DMS114 treated with DMSO at 0.1 percent for 48 hours (cell line): ENCODE measurements at regions not wholly inside any gene's neighbourhood (a gene's known extent, or its start where the extent isn't known, plus 50 kb on each side); places are given as distances from the start of the nearest gene placed in this dataset.

ENCODE experiments used
- DNase-seq: peaks from one replicate; lab custom pipeline; 2025; ENCODE audit not compliant: unreplicated experiment; lab: John Stamatoyannopoulos, UW

DNA sequence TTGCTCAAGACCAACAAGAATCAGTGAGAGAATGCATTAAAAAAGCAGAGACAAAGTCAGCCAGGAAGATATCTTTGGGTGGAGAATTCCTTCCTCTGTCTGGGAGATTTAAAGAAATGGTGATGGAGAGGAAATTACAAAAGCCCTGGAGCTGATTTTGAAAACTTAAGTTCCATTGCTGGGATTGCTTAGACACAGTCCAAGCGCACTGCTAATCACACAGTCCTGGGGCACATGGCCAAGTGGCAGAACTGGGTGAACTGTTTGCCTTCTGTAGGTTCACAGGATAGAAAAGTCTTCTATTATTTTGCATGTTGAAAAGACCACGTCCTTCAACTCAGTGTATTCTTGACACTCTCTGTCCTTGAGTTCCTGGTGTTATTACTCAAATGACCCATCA is 284.9 kb upstream of the FBXL7 start:
- DNase-seq: no peak

GRCh38 chr5:15214010-15214409 is 286.0 kb upstream of the FBXL7 start:
- DNase-seq: no peak

DNA sequence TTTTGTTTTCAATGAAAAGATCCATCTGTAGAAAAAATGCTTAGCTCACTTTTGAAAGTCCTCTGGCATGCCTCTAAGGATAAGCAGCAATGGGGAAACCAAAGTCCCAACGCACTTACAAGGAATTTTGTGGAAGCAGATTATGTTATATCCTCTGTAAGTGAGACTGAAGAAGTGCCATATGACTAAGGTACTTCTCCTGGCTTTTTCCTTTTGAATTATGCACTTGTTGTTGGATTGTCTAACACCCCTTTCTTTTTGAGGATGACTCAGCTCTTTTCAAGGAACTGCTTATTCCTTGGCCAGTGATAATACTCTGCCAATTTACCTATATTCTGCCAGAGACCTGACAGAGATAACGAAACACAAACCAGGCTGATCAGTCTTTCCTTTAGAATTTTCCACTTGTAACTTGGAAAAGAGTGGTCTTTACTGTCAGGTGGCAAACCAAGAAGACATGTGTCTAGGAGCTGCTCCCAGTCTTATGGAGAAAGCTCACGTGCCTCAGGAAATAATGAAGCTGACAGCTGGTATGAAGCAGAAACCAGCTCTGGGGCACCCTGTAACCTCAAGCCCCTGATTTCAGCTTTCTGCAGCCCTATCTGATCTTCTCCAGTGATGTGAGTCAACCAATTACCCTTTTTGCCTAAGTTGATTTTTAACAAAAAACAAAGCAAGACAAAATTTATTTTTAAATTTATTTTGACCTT is 290.8 kb upstream of the FBXL7 start:
- DNase-seq: no peak

GRCh38 chr5:15206133-15206532 is 293.8 kb upstream of the FBXL7 start:
- DNase-seq: no peak

DNA sequence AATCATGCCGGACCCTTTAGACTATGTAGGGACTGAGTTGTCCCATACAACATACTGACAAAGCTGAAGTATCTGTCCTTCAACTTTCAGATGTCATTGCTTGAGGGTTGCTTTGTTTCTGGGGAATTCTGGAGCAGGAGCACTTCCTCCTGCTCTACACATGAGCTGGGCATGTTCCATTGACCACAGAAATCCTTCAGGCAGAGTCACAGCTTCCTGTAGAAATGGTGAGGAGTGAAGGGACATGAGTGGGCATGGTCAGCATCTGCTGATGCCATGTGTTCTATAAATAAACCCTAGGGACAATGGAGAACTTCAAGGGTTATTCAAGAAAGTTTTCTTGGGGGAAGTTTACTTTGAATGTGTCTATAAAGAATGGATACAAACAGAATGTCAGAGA is 296.6 kb upstream of the FBXL7 start:
- no peak for DNase-seq

GRCh38 chr5:15191012-15191411 is 309.0 kb upstream of the FBXL7 start:
- DNase-seq: no peak

DNA sequence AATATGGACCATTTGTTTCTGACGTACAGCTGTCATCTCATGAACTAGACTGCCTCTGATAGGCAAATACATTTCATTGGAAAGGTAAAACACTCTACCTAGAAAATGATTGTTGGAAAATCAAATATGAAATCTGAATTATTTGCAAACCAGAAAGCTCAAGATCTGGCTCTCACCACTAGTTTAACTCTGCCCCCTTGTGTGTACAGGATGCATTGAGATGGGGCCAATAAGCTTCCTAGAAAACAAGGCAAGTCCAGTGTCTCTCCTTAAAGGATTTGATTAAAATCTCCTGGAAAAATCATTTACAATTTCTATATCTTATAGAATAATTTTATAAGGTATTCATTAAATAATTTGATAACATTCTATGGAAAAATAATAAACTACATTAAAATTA is 311.9 kb upstream of the ANKH start:
- no peak for DNase-seq

GRCh38 chr5:15170173-15170572 is 298.6 kb upstream of the ANKH start:
- no peak for DNase-seq

DNA sequence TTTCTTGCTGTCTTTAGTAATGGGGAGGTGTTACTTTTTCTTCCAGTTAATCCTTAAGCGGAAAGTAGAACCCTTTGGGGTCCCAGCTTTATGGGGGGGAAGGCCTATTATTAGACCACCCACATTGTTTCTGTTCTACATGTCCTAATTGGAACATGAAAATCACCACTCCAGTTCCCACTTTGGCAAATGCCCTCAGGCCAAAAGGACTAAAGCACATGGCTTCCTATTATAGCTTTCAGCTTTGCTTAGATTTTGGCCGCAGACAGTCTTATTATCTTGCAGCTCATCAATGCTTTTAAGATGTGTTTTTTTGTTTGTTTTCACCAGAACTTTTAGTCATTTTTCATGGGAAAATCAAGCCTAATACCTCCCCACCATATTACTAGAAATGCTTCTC is 296.8 kb upstream of the ANKH start:
- no peak for DNase-seq

GRCh38 chr5:15160091-15160490 is 288.5 kb upstream of the ANKH start:
- DNase-seq: no peak

GRCh38 chr5:15159606-15160005 is 288.0 kb upstream of the ANKH start:
- DNase-seq: no peak

DNA sequence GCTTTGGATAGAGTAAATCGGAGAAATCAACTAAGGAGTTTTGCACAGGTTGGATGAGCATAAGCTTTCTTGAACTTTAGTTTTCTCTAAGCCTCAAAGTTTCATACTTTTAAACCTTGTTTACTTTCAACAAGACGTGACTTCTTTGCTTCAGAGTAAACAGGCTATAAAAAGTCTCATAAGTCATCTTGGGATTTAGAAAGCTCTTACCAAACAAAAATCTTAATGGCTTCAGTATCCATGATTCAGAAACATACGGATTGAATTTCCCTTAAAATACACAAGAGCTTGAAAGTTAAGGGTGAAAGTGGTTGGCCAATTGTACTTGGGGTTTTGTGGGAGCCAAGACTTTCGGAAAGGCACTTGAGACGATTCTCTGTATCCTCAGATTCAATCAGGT is 270.9 kb upstream of the ANKH start:
- no peak for DNase-seq

- no peak for DNase-seq
Measured at GRCh38 chr5:15137414-15137813, 265.8 kb upstream of the ANKH start.

DNA sequence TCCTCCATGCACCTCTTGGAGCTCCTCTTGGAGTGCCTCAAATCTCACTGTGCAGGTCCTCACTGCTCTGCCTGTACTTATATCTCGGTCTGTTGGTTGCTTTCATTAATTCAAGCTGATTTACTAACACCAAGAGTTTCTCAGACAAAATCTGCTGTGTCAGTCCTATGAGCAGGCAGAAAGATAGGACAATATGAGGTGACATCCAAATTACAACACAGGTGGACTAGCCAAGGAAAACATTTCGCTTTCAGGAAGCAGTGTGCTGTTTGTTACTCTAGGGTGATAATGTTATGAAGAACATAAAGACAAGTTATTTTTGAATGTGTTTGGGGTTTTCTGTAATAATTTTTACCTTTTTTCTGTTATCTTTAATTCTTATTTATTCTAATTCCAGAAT is 264.1 kb upstream of the ANKH start:
- DNase-seq: no peak

DNA sequence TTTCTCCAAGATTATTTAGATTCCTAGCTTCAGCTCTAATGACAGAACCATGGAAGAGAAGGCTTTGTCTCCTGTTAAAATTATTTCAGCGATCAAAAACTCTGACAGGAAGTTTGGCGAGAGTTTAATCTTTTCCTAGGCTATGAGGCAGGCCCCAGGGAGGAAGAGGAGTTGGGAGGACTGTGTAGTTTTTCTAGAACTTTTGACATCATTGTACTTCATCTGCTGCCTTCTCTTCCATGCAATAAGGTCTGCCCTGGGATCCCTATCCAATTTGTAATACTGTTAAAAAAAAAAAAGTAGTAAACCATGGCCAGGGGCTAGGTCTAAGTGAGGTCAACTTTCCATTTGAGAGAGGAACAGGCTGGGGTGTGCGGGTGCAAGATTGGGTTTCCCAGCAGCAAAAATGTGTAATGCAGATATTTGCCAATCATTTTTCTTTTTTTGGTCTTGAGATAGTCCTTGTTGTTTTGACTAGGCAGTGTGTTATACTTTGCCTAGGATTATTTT is 261.9 kb upstream of the ANKH start:
- DNase-seq: no peak

GRCh38 chr5:15132816-15133405 is 261.3 kb upstream of the ANKH start:
- DNase-seq: no peak

DNA sequence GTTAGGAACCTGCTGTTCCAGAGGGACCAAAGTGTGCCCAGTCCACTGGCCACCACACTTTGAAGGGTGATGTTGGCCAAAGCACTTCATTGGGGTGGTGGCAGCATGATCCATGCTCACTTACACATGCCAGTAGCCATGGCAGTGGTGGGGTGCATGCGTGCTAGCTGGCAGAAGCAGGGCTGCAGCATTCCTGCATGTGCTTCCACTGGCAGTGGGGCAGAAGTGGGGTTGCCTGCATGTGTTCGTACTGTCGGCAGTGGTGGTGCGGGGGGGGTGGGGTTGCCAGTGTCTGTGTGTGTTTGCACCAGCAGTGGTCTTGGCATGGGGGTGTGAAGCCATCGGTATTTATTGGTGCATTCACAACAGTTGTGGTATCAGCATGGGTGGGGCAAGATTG is 260.3 kb upstream of the ANKH start:
- DNase-seq: no peak

DNA sequence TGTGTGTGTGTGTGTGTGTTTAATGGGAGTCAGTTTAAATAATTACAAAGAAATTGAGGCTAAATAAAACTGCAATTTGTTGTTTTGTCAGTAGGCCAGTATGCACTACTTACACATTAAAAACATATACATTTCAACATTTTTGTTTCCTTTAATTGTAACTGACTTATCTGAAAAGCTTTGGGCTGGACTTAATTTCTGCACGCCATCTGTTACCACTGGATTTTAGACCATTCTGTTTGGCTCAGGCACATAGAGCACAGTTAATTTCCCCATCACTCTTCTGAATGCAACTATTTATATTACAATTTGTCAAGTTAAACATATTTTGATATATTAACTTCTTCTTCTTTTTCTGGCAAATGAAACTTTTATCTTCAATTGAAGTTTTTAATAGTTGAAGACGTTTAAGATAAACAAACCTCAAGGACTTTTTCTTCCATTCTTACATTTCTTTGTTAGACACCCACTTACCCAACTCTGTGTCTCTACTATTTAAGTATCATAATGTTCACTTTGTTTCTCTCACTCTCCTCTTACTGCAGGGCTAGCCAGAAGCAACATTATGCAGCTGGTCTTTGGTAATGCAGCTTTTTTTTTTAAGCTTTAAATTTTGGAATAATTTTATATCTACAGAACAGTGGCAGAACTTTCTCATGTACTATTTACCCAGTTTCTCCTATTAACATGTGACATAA is 253.4 kb upstream of the ANKH start:
- DNase-seq: no peak

DNA sequence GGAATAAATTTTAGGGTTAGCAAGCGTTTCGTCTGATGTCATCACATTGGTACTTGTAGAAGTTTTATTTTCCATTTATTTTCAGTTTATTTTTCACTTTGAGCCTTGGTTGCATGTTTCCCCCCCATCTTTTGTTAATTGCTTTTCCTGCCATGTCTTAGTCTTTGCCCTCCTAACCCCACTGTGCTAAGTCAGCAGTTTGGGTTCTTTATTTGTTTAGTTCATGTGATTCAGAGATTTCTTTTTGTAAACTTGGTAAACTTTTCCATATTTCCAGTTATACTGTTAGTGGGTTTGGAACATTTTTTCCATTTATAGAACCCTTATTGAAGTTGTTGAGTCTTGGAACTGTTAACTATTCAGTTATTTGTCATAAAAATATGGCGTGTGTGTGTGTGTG is 252.9 kb upstream of the ANKH start:
- no peak for DNase-seq

DNA sequence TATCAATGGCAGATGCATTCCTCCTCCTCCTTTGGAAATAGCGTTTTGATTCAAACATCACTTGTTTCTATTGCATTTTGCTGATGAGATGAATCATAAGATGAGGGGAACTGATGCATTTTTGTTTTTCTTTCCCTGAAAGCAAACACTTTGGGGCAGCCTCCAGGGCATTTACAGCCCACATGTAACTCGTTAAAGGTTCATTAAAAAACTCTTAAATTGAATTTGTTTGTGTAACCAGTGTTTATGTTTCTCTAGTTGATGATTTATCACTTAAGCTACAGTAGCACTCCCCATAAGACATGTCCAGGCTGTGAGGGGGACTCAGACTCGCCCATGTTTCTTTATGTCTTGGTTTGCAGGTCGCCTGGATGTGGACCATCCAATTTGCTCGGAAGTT is 246.1 kb upstream of the ANKH start:
- no peak for DNase-seq

GRCh38 chr5:15116996-15117395 is 245.4 kb upstream of the ANKH start:
- no peak for DNase-seq

GRCh38 chr5:15106530-15107283 is 235.1 kb upstream of the ANKH start:
- no peak for DNase-seq
